Upper lobe of left lung (tissue), 6 donors: ENCODE measurements at regions not wholly inside any gene's neighbourhood (a gene's known extent, or its start where the extent isn't known, plus 50 kb on each side); places are given as distances from the start of the nearest gene placed in this dataset.

Experiments
- ATAC-seq, 2 donors: fragments of 200-7000 bp; cut with Tn5 transposase; one replicate each; pipeline ENCODE4 v1.9.1; 2022; ENCODE audit warnings: mild to moderate bottlenecking in 2 of 2, moderate library complexity in 2 of 2; ENCODE audit not compliant: low FRiP score in 2 of 2
- DNase-seq, 2 donors: peaks; one replicate each; pipeline ENCODE4 v3.0.0-alpha.2; 2019 to 2020
- H3K27ac ChIP-seq, 4 donors: fragments of 200-600 bp; sonication (generic); one replicate each; pipeline ENCODE4 v1.5.1; 2016 to 2019
- H3K27me3 ChIP-seq, 4 donors: fragments of 200-600 bp; sonication (generic); one replicate each; pipeline ENCODE4 v1.5.1; 2017 to 2019
- H3K36me3 ChIP-seq, 4 donors: fragments of 200-600 bp; sonication (generic); one replicate each; pipeline ENCODE4 v1.5.1; 2016 to 2019
- H3K4me1 ChIP-seq, 4 donors: fragments of 200-600 bp; sonication (generic); one replicate each; pipeline ENCODE4 v1.5.1; 2018 to 2019
- H3K4me3 ChIP-seq, 4 donors: fragments of 200-600 bp; sonication (generic); one replicate each; pipeline ENCODE4 v1.5.1; 2017 to 2019; ENCODE audit warnings: mild to moderate bottlenecking in 2 of 4, moderate library complexity in 1 of 4
- H3K9me3 ChIP-seq, 4 donors: fragments of 200-600 bp; sonication (generic); one replicate each; pipeline ENCODE4 v1.5.1; 2018 to 2019
- CTCF ChIP-seq, 6 experiments: fragments of 450-650 bp in 4 of 6; fragments of 200-600 bp in 2 of 6; sonication (generic) in 2 of 6; IDR thresholded peaks; one replicate each; pipeline ENCODE4 v1.5.1; 2016 to 2019; ENCODE audit warnings: antibody characterized with exemption in 6 of 6
- EP300 ChIP-seq, 4 donors: sonication (generic); formaldehyde crosslinking; IDR thresholded peaks; one replicate each; pipeline ENCODE4 v1.5.1; 2017; ENCODE audit warnings: antibody characterized with exemption in 4 of 4, control low read depth in 2 of 4
- POLR2A ChIP-seq, 4 donors: fragments of 450-650 bp; IDR thresholded peaks; one replicate each; pipeline ENCODE4 v1.5.1; 2016 to 2017; ENCODE audit warnings: antibody characterized with exemption in 4 of 4, mild to moderate bottlenecking in 2 of 4
- POLR2AphosphoS5 ChIP-seq, 2 donors: sonication (generic); formaldehyde crosslinking; IDR thresholded peaks; one replicate each; pipeline ENCODE4 v1.5.1; 2017; ENCODE audit warnings: antibody characterized with exemption in 2 of 2
- WGBS, 2 donors: methylation state at CpG; one replicate each; pipeline ENCODE4 v1.1.5; 2017 to 2018; 5-methylcytosine and 5-hydroxymethylcytosine counted together
- donor health status: DM: no; HTN: no; CAD: no; lungs with moderate emphysema.
- donor health status: DM: no; HTN: yes; CAD: no; lungs with severe emphysema.

DNA sequence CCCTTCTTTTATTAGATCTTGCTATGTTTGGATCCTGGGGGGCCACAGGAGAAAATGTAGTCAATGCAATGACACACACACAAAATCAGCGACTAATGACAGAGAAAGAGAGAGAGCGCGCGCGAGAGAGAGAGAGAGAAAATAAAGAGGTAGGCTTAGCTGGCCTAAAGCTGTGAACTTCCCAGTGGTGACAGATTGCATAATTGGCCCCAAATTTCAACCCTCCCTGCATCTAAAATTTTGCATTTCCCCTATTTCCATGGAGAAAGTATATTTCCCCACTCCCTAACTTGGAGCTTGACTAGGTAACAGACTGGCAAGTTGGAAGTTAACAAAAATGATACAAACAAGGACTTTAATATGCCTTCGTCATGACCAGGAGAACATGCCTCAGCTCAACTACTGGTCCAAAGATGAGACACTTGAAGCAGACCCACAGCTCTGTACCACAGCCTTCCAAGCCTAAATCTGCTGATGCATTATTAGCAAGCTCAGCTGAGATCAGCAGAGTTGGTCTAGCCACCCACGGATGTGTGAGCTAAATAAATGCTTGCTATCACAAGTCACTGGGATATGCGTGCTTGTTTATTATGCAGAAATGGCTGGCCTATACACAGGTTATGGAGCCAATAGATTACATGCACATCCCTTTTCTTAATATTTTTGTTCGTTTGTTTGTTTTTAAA is 118.1 kb upstream of the PRDM1 start:
- no peaks in the 10 kb centered on the region for H3K4me1 ChIP-seq
- DNase-seq = no peak
- no peak for ATAC-seq
- H3K27ac ChIP-seq = no peak overlapping the region
- 91 to 94% methylated on average over 9 of the region's 9 CpGs for WGBS, 2 donors
- H3K9me3 ChIP-seq = peaks cover 5 to 13% (median 10%) of the 10 kb centered on the region in 4 donors
- no peak overlapping the region for H3K4me3 ChIP-seq
- TF ChIP-seq CTCF (IDR thresholded peaks at IDR 0.05) (no peak), EP300 (IDR thresholded peaks at IDR 0.05) (no peak), POLR2AphosphoS5 (IDR thresholded peaks at IDR 0.05) (no peak), POLR2A (IDR thresholded peaks at IDR 0.05) (no peak)
- H3K27me3 ChIP-seq = no peaks in the 10 kb centered on the region
- no peaks in the 10 kb centered on the region for H3K36me3 ChIP-seq

GRCh38 chr6:105966481-105966880 is 119.7 kb upstream of the PRDM1 start:
- no peaks in the 10 kb centered on the region for H3K27me3 ChIP-seq
- 93 to 100% methylated on average over 1 of the region's 1 CpG for WGBS, 2 donors
- no peak for DNase-seq
- H3K36me3 ChIP-seq = no peaks in the 10 kb centered on the region
- no peak overlapping the region for H3K27ac ChIP-seq
- H3K4me3 ChIP-seq = no peak overlapping the region
- no peaks in the 10 kb centered on the region for H3K4me1 ChIP-seq
- no peak for ATAC-seq
- no peaks in the 10 kb centered on the region for H3K9me3 ChIP-seq
- TF ChIP-seq EP300 (IDR thresholded peaks at IDR 0.05) = no peak
- no peak for TF ChIP-seq POLR2A (IDR thresholded peaks at IDR 0.05)
- no peak for TF ChIP-seq CTCF (IDR thresholded peaks at IDR 0.05)
- TF ChIP-seq POLR2AphosphoS5 (IDR thresholded peaks at IDR 0.05) = no peak

GRCh38 chr6:105964979-105965760 is 121.0 kb upstream of the PRDM1 start:
- no peak for TF ChIP-seq CTCF (IDR thresholded peaks at IDR 0.05)
- TF ChIP-seq POLR2AphosphoS5 (IDR thresholded peaks at IDR 0.05) = no peak
- no peak for TF ChIP-seq POLR2A (IDR thresholded peaks at IDR 0.05)
- no peak for TF ChIP-seq EP300 (IDR thresholded peaks at IDR 0.05)
- WGBS, 2 donors = 87% methylated on average over 4 of the region's 4 CpGs
- Histone ChIP-seq H3K36me3 (no peaks in the 10 kb centered on the region), H3K4me3 (no peak overlapping the region), H3K9me3 (no peaks in the 10 kb centered on the region), H3K27ac (no peak overlapping the region), H3K4me1 (no peaks in the 10 kb centered on the region), H3K27me3 (no peaks in the 10 kb centered on the region)
- ATAC-seq (no peak), DNase-seq (no peak)

DNA sequence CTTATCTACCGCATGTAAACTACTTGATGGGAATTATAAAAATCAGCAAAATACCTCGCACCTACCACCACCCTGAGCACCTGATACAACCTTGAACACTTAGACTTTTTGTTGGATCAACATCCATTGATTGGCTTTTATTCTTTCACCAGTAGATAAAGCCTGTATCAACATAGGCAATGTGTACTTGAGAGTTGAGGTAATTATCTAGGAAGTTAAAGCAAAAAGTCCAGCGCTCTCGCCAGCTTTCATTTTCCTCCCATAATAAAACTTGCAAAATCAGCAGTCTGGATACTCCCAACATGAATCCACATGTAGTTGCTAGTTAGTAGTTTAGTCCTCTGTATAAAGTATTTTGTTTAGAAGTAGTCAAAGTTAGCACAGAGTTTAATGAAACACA is 132.0 kb upstream of the PRDM1 start:
- Histone ChIP-seq H3K9me3 (no peaks in the 10 kb centered on the region), H3K27ac (no peak overlapping the region), H3K27me3 (no peaks in the 10 kb centered on the region), H3K36me3 (no peaks in the 10 kb centered on the region), H3K4me3 (no peak overlapping the region), H3K4me1 (peaks cover 0 to 7% (median 0%) of the 10 kb centered on the region in 4 donors)
- WGBS, 2 donors = 91 to 96% methylated on average over 4 of the region's 4 CpGs
- ATAC-seq = no peak
- TF ChIP-seq EP300 (IDR thresholded peaks at IDR 0.05) = no peak
- TF ChIP-seq POLR2AphosphoS5 (IDR thresholded peaks at IDR 0.05) = no peak
- TF ChIP-seq CTCF (IDR thresholded peaks at IDR 0.05) = no peak
- TF ChIP-seq POLR2A (IDR thresholded peaks at IDR 0.05) = no peak
- no peak for DNase-seq
